Dedifferentiated amniotic fluid mesenchymal stem cell (primary cell): ENCODE measurements at regions not wholly inside any gene's neighbourhood (a gene's known extent, or its start where the extent isn't known, plus 50 kb on each side); places are given as distances from the start of the nearest gene placed in this dataset.

Source experiments
- DNase-seq: peaks from one replicate; pipeline ENCODE4 v3.0.0-alpha.2; 2016; ENCODE audit errors: extremely low spot score

GRCh38 chr16:86039606-86040005, 140.6 kb downstream of the IRF8 start:
- DNase-seq = no peak

DNA sequence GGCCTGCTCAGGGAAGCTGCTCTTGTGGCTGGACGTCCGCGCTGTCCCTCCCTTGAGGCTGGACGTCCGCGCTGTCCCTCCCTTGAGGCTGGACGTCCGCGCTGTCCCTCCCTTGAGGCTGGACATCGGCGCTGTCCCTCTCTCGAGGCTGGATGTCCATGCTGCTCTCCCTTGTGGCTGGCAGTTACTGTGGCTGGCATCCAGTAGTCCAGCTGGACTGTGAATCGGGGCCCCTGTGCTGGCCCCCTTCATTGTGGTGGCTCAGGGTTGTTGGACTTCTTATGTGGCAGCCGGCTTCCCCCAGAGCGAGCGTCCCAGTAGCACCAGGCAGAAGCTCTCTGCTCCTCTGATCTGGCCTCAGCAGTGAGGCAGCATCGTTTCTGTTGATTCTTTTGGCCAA, 141.5 kb downstream of the IRF8 start:
- DNase-seq = no peak

DNA sequence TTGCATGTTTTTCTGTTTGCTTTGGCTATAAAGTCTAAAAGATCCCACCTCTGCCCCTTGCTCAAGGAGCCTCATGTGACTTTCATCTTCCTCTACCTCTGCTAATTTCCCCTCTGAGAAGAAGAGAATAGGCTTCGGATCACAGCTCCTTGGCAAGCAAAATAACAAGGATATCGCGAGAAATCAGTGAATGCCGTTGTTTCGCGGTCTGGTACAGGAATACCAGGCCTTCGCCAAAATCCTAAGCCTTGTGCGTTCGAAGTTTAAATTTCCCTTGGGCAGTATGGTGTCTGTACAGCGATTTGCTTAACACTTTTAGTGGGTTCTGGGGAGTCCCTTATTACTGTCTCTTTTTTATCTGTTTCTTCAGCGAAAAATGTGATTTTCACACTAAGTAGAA, 142.3 kb downstream of the IRF8 start:
- no peak for DNase-seq

- no peak for DNase-seq
Measured at GRCh38 chr16:86041807-86042206, 142.8 kb downstream of the IRF8 start.

- no peak for DNase-seq
Measured at GRCh38 chr16:86042393-86042792, 143.4 kb downstream of the IRF8 start.

GRCh38 chr16:86042996-86043725, 144.2 kb downstream of the IRF8 start:
- no peak for DNase-seq

- no peak for DNase-seq
Measured at GRCh38 chr16:86044241-86044671, 145.3 kb downstream of the IRF8 start.

GRCh38 chr16:86044881-86045590, 146.1 kb downstream of the IRF8 start:
- no peak for DNase-seq

DNA sequence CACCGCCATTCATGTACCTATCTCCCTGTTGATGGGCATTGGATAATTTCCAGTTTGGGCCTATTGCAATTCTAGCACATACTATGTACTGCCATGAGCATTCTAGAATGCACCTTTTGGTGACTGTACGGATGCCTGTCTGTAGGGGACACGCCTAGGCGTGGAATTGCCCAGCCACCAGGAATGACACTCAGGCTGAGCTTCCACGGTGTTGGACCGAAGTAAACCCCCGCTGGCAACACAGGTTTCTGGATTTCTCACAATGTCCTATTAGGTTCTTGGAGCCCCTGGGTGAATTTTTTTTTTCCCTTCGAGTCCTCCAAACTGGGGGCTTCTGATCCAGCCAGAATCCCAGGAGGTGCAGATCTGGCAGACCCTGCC, 146.6 kb downstream of the IRF8 start:
- no peak for DNase-seq

- DNase-seq = no peak
Measured at GRCh38 chr16:86046026-86046425, 147.1 kb downstream of the IRF8 start.

GRCh38 chr16:86046667-86047270, 147.8 kb downstream of the IRF8 start:
- DNase-seq = no peak

DNA sequence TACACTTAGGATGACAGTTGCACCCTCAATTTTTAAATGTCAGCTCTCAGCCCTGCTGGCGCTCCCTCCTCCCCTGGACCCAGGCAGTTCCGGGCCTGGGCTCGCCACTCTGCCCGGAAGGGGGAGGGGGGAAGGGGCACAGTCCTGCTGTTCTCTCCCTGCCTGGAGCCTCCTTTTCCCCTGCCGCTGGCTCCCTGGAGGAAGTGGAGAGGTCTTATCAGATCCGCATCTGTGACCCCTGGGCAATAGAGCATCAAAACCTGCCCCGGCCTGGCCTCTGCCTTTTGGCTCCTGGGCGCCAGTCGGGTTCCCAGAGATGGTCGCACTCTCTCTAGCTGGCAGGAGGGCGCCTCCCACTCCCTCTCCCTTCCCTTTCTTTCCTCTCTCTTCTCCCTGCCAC, 149.3 kb downstream of the IRF8 start:
- no peak for DNase-seq

DNA sequence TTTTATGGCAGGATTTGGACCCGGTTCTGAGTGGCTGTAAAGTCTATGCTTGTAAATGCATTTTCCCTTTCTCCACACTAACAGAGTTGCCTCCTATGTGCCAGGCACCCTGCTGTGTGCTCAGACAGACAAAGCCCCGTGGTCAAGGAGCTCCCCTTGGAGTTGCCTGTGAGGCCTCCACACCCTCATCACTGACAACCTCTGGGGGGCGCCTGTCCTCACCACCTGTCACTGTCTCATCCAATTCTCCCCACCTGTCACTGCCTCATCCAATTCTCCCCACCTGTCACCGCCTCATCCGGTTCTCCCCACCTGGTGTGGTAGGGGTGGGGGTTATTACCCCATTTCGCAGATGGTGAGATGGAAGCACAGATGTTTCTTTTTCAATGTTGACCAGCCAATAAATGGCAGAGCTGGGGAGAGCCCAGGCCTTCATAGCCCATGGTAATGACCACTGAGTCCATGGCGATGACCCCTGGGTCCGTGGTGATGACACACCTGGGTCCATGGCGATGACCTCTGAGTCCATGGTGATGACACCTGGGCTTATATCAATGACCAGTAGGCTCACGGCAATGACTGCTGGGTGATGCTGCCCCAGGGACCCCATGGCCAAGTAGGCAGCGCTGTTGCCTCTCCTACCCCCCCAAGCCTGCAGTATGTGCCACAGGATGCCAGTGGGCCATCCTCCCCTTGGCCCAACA, 150.1 kb downstream of the IRF8 start:
- no peak for DNase-seq

- no peak for DNase-seq
Measured at GRCh38 chr16:86049641-86050040, 150.7 kb downstream of the IRF8 start.

GRCh38 chr16:86050111-86050510, 151.1 kb downstream of the IRF8 start:
- DNase-seq = no peak

DNA sequence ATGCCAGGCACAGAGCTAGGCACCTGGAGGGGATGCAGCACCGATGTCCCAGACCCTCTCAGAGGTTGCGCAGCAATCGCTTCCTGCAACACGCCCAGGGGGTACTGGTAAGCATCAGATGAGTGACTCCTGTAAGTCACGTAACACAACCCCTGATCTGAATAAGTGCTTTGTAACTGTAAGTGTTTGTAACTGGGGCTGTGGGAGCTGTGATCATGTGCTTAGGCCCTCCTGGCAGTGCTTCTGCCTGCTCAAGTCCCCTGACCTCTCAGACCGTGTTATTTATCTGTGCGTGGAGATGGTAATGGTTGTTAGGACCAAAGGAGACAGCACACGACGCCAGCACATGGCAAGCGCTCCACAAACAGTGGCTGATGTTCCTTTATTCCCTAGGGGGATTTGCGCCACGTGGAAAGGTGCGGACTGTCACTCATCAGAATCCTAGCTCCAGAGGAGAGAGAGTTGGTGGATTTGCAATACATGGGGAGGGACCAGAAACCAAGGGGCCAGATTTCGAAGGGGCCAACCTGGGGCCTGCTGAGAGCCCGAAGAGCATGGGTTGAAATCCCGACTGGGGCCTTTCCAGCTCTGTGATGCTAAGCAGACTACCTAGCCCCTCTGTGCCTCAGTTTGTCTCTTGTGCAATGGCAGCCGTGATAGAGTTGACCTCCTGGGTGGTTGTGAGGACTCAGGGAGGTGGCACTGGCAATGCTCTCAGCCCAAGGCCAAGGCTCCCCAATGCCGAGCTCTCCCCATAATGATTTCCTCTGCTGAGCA, 151.8 kb downstream of the IRF8 start:
- no peak for DNase-seq

DNA sequence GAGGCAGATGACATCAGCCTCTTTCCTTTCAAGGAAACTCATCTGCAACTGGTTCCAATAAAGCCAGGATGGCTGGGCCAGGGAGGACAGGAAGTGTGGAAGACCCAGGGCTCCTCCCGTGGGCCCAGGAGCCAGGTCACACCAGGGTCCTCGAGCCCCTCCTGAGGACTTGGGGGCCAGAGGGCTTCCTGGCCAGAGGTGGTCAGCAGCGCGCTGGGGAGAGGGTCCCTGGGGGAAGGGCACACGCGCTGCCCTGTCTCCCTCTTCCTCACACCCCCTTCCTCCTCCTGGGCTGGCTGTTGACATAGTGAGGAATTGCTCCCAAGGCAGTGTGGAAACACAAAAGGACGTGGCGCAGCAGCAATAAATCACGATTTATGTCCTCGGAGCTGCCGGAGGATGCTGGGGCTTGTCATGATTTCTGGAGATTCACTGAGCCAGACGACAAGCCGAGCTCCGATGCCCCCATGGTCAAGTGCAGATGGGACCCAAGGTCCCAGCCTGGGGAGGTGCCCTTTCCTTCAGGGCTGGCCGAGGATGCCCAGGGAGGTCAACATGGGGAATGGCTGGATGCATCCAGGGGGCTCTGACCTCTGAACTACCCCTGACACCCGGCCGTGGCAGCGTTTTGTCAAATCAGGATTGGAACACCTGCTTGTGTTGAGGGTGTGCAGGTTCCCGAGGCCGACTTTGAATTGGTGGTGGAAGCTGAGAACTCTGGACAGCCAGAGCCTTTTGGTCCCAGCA, 152.6 kb downstream of the IRF8 start:
- no peak for DNase-seq

- DNase-seq = no peak
Measured at GRCh38 chr16:86052115-86052670, 153.2 kb downstream of the IRF8 start.

GRCh38 chr16:86052926-86053325, 154.0 kb downstream of the IRF8 start:
- no peak for DNase-seq
